Type B pancreatic cell (in vitro differentiated cells): ENCODE measurements at regions not wholly inside any gene's neighbourhood (a gene's known extent, or its start where the extent isn't known, plus 50 kb on each side); places are given as distances from the start of the nearest gene placed in this dataset.
"Not testable (repeated sequence)": the region's sequence is repeated elsewhere in the genome, so short reads cannot be mapped to it uniquely, and the experiment has no call there.

ENCODE experiments used
- DNase-seq: peaks from one replicate; pipeline ENCODE4 v3.0.0; 2021; ENCODE audit warnings: mixed read lengths; ENCODE audit not compliant: unreplicated experiment; ENCODE audit errors: extremely low spot score
- H3K27ac Mint-ChIP-seq: 2 replicates; pipeline ENCODE4 v1.8.0; 2021; ENCODE audit warnings: mild to moderate bottlenecking, mixed read lengths
- H3K27me3 Mint-ChIP-seq: 2 replicates; pipeline ENCODE4 v1.8.0; 2021; ENCODE audit warnings: mixed read lengths
- H3K36me3 Mint-ChIP-seq: 2 replicates; pipeline ENCODE4 v1.8.0; 2021; ENCODE audit warnings: mixed read lengths
- H3K4me1 Mint-ChIP-seq: one replicate; pipeline ENCODE4 v1.8.0; 2021; ENCODE audit warnings: mixed read lengths; ENCODE audit not compliant: unreplicated experiment
- H3K4me3 Mint-ChIP-seq: 2 replicates; pipeline ENCODE4 v1.8.0; 2021; ENCODE audit warnings: mild to moderate bottlenecking, mixed read lengths
- H3K9me3 Mint-ChIP-seq: 2 replicates; pipeline ENCODE4 v1.8.0; 2021; ENCODE audit warnings: mixed read lengths
- TF ChIP-seq, protein P1 (sequence below): fragments of 200-600 bp; sonication (generic); conservative IDR thresholded peaks from 2 replicates; pipeline ENCODE4 v1.5.0; 2021; ENCODE audit warnings: antibody characterized with exemption, mild to moderate bottlenecking

- Mint-ChIP-seq H3K4me3 (no peak overlapping the region), H3K27ac (no peak overlapping the region), H3K36me3 (peaks cover 6% of the 10 kb centered on the region), H3K4me1 (peaks cover 19% of the 10 kb centered on the region), H3K27me3 (no peaks in the 10 kb centered on the region), H3K9me3 (no peaks in the 10 kb centered on the region)
- DNase-seq: no peak
- TF ChIP-seq, protein P1, sequence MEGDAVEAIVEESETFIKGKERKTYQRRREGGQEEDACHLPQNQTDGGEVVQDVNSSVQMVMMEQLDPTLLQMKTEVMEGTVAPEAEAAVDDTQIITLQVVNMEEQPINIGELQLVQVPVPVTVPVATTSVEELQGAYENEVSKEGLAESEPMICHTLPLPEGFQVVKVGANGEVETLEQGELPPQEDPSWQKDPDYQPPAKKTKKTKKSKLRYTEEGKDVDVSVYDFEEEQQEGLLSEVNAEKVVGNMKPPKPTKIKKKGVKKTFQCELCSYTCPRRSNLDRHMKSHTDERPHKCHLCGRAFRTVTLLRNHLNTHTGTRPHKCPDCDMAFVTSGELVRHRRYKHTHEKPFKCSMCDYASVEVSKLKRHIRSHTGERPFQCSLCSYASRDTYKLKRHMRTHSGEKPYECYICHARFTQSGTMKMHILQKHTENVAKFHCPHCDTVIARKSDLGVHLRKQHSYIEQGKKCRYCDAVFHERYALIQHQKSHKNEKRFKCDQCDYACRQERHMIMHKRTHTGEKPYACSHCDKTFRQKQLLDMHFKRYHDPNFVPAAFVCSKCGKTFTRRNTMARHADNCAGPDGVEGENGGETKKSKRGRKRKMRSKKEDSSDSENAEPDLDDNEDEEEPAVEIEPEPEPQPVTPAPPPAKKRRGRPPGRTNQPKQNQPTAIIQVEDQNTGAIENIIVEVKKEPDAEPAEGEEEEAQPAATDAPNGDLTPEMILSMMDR: no peak
These were observed 91.4 kb downstream of the RPL27A start for GRCh38 chr11:8773916-8774539.

DNA sequence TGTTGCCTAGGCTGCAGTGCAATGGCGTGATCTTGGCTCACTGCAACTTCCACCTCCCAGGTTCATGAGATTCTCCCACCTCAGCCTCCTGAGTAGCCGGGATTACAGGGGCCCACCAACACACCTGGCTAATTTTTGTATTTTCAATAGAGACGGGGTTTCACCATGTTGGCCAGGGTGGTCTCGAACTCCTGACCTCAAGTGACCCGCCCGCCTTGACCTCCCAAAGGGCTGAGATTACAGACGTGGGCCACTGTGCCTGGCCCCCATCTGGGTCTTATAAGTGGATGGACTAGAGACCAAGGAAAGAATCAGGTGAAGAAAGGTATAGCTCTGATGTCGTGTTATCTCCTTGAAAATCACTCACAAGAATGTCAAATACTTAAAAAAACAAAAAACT lies 92.3 kb downstream of the RPL27A start:
- not testable (repeated sequence) for DNase-seq, H3K27me3 Mint-ChIP-seq, H3K4me3 Mint-ChIP-seq, H3K9me3 Mint-ChIP-seq, H3K27ac Mint-ChIP-seq
- Mint-ChIP-seq H3K4me1 (peaks cover 19% of the 10 kb centered on the region), H3K36me3 (peaks cover 10% of the 10 kb centered on the region)

DNA sequence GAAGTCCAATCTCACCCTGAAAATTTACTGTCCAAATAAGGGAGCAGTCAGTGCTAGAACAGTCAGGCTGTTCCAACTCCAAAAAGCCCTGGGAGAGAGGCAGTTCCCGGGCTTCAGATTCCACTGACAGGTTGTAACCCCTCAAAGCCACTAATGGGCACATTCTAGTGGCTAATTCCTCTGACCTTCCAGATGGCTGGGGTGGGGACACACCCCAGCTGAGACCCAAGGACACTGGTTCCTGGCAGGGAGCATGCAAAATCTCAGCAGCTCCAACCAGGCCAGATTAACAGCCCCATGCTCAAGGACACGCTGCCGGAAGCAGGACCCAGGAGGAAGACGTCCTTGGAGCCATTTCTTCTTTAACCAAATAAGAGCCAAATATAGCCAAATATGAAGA lies 92.7 kb downstream of the RPL27A start:
- Mint-ChIP-seq H3K9me3 (no peaks in the 10 kb centered on the region), H3K27ac (no peak overlapping the region), H3K36me3 (peaks cover 14% of the 10 kb centered on the region), H3K4me3 (no peak overlapping the region), H3K27me3 (no peaks in the 10 kb centered on the region), H3K4me1 (peaks cover 19% of the 10 kb centered on the region)
- no peak for DNase-seq
- TF ChIP-seq, protein P1: no peak

GRCh38 chr11:8775734-8776133 lies 93.1 kb downstream of the RPL27A start:
- TF ChIP-seq, protein P1: no peak
- Mint-ChIP-seq H3K4me3 (no peak overlapping the region), H3K36me3 (peaks cover 15% of the 10 kb centered on the region), H3K9me3 (no peaks in the 10 kb centered on the region), H3K27ac (peak overlapping the region; percentile 56), H3K27me3 (no peaks in the 10 kb centered on the region), H3K4me1 (peaks cover 19% of the 10 kb centered on the region)
- no peak for DNase-seq

- Mint-ChIP-seq H3K27ac (no peak overlapping the region), H3K9me3 (no peaks in the 10 kb centered on the region), H3K4me3 (no peak overlapping the region), H3K4me1 (peaks cover 19% of the 10 kb centered on the region), H3K27me3 (no peaks in the 10 kb centered on the region), H3K36me3 (peaks cover 12% of the 10 kb centered on the region)
- TF ChIP-seq, protein P1: no peak
- no peak for DNase-seq
These were observed 93.6 kb downstream of the RPL27A start for GRCh38 chr11:8776209-8776608.

- TF ChIP-seq, protein P1: no peak
- peaks cover 16% of the 10 kb centered on the region for H3K36me3 Mint-ChIP-seq
- no peaks in the 10 kb centered on the region for H3K9me3 Mint-ChIP-seq
- no peak overlapping the region for H3K4me3 Mint-ChIP-seq
- peaks cover 14% of the 10 kb centered on the region for H3K4me1 Mint-ChIP-seq
- H3K27ac Mint-ChIP-seq: peak overlapping the region; percentile 50
- no peaks in the 10 kb centered on the region for H3K27me3 Mint-ChIP-seq
- DNase-seq: no peak
These were observed 95.5 kb downstream of the RPL27A start for GRCh38 chr11:8777907-8778767.
